Breast epithelium (tissue), 3 donors: ENCODE measurements at regions not wholly inside any gene's neighbourhood (a gene's known extent, or its start where the extent isn't known, plus 50 kb on each side); places are given as distances from the start of the nearest gene placed in this dataset.

Experiments used
- CTCF ChIP-seq, 3 donors: fragments of 450-650 bp; IDR thresholded peaks; one replicate each; pipeline ENCODE4 v1.5.1; 2016 to 2017; ENCODE audit warnings: antibody characterized with exemption in 3 of 3, mild to moderate bottlenecking in 3 of 3, moderate library complexity in 3 of 3
- POLR2A ChIP-seq: fragments of 450-650 bp; IDR thresholded peaks from one replicate; pipeline ENCODE4 v1.6.1; 2016; ENCODE audit warnings: antibody characterized with exemption, mild to moderate bottlenecking, moderate library complexity
- POLR2AphosphoS5 ChIP-seq, 3 donors: sonication (generic); formaldehyde crosslinking; IDR thresholded peaks; one replicate each; pipeline ENCODE4 v1.6.1; 2017; ENCODE audit warnings: antibody characterized with exemption in 3 of 3

- no peak for TF ChIP-seq CTCF (IDR thresholded peaks at IDR 0.05)
- TF ChIP-seq POLR2A, result no peak
- TF ChIP-seq POLR2AphosphoS5 (IDR thresholded peaks at IDR 0.05), result no peak
Observed at GRCh38 chr15:62795700-62796695, 246.5 kb upstream of the TPM1 start.
